ENCODE measurements at regions not wholly inside any gene's neighbourhood (a gene's known extent, or its start where the extent isn't known, plus 50 kb on each side); places are given as distances from the start of the nearest gene placed in this dataset.

- DNase-seq: no peak
- no peaks in the 10 kb centered on the region for H3K27me3 ChIP-seq
- H3K36me3 ChIP-seq: no peaks in the 10 kb centered on the region
- H3K4me1 ChIP-seq: no peaks in the 10 kb centered on the region
- H3K4me3 ChIP-seq: no peak overlapping the region
- in situ Hi-C loops (cut with MboI; ENCODE audit: low pct_ligation_motif_present in 1 of 4, low pct_unique_long_range_greater_than_20kb in 1 of 4, low sequenced_read_pairs in 3 of 4): no loop called here
- H3K9me3 ChIP-seq: no peaks in the 10 kb centered on the region
- TF ChIP-seq CTCF (IDR thresholded peaks at IDR 0.05): no peak
- TF ChIP-seq EP300 (IDR thresholded peaks at IDR 0.05; ENCODE audit: low read depth): no peak
- TF ChIP-seq POLR2AphosphoS5 (IDR thresholded peaks at IDR 0.05): no peak
- no peak for TF ChIP-seq POLR2A (IDR thresholded peaks at IDR 0.05)
- intact Hi-C loops (cut with DNase I; ENCODE audit: low total_unique reads): no loop called here
- H3K27ac ChIP-seq: no peak overlapping the region
- 20 to 47% methylated on average over 1 of the region's 1 CpG for WGBS, 2 donors (ENCODE audit: low coverage in 1 of 2)
Observed at GRCh38 chr10:85447690-85448089, 918.9 kb downstream of the GRID1 start.

GRCh38 chr10:85448716-85449115 lies 917.9 kb downstream of the GRID1 start:
- Histone ChIP-seq H3K27me3 (no peaks in the 10 kb centered on the region), H3K36me3 (no peaks in the 10 kb centered on the region), H3K4me1 (no peaks in the 10 kb centered on the region), H3K27ac (no peak overlapping the region), H3K4me3 (no peak overlapping the region), H3K9me3 (no peaks in the 10 kb centered on the region)
- no peak for TF ChIP-seq POLR2A (IDR thresholded peaks at IDR 0.05)
- no peak for TF ChIP-seq CTCF (IDR thresholded peaks at IDR 0.05)
- TF ChIP-seq POLR2AphosphoS5 (IDR thresholded peaks at IDR 0.05): no peak
- TF ChIP-seq EP300 (IDR thresholded peaks at IDR 0.05; ENCODE audit: low read depth): no peak
- DNase-seq: no peak
- WGBS, 2 donors (ENCODE audit: low coverage in 1 of 2): 33 to 67% methylated on average over 3 to 5 of the region's 5 CpGs
- in situ Hi-C loops (cut with MboI; ENCODE audit: low pct_ligation_motif_present in 1 of 4, low pct_unique_long_range_greater_than_20kb in 1 of 4, low sequenced_read_pairs in 3 of 4): no loop called here
- intact Hi-C loops (cut with DNase I; ENCODE audit: low total_unique reads): no loop called here

- H3K36me3 ChIP-seq: no peaks in the 10 kb centered on the region
- TF ChIP-seq EP300 (IDR thresholded peaks at IDR 0.05; ENCODE audit: low read depth) (no peak), CTCF (IDR thresholded peaks at IDR 0.05) (no peak), POLR2A (IDR thresholded peaks at IDR 0.05) (no peak), POLR2AphosphoS5 (IDR thresholded peaks at IDR 0.05) (no peak)
- no peak overlapping the region for H3K4me3 ChIP-seq
- no peak overlapping the region for H3K27ac ChIP-seq
- in situ Hi-C loops (cut with MboI; ENCODE audit: low pct_ligation_motif_present in 1 of 4, low pct_unique_long_range_greater_than_20kb in 1 of 4, low sequenced_read_pairs in 3 of 4) (no loop called here), intact Hi-C loops (cut with DNase I; ENCODE audit: low total_unique reads) (no loop called here)
- WGBS, 2 donors (ENCODE audit: low coverage in 1 of 2): 75 to 100% methylated on average over 1 of the region's 1 CpG
- H3K4me1 ChIP-seq: no peaks in the 10 kb centered on the region
- H3K27me3 ChIP-seq: no peaks in the 10 kb centered on the region
- no peaks in the 10 kb centered on the region for H3K9me3 ChIP-seq
- no peak for DNase-seq
Observed at GRCh38 chr10:85454386-85454785, 912.2 kb downstream of the GRID1 start.

- 28 to 42% methylated on average over 2 of the region's 2 CpGs for WGBS, 2 donors (ENCODE audit: low coverage in 1 of 2)
- intact Hi-C loops (cut with DNase I; ENCODE audit: low total_unique reads): no loop called here
Observed at GRCh38 chr10:85457191-85457590, 909.4 kb downstream of the GRID1 start.

More at GRCh38 chr10:85457191-85457590, 909.4 kb downstream of the GRID1 start:
- no peaks in the 10 kb centered on the region for H3K27me3 ChIP-seq
- H3K4me3 ChIP-seq: no peak overlapping the region
- in situ Hi-C loops (cut with MboI; ENCODE audit: low pct_ligation_motif_present in 1 of 4, low pct_unique_long_range_greater_than_20kb in 1 of 4, low sequenced_read_pairs in 3 of 4): no loop called here
- no peak overlapping the region for H3K27ac ChIP-seq
- H3K4me1 ChIP-seq: no peaks in the 10 kb centered on the region
- H3K36me3 ChIP-seq: no peaks in the 10 kb centered on the region
- no peak for DNase-seq
- no peak for TF ChIP-seq POLR2AphosphoS5 (IDR thresholded peaks at IDR 0.05)
- no peak for TF ChIP-seq POLR2A (IDR thresholded peaks at IDR 0.05)
- no peak for TF ChIP-seq CTCF (IDR thresholded peaks at IDR 0.05)
- no peak for TF ChIP-seq EP300 (IDR thresholded peaks at IDR 0.05; ENCODE audit: low read depth)
- H3K9me3 ChIP-seq: no peaks in the 10 kb centered on the region

Data from transverse colon (tissue), 4 donors.